Aorta (tissue), 5 donors: ENCODE measurements at regions not wholly inside any gene's neighbourhood (a gene's known extent, or its start where the extent isn't known, plus 50 kb on each side); places are given as distances from the start of the nearest gene placed in this dataset.
"Not testable (repeated sequence)": the region's sequence is repeated elsewhere in the genome, so short reads cannot be mapped to it uniquely, and the experiment has no call there.

Experiments
- ATAC-seq: fragments of 200-7000 bp; cut with Tn5 transposase; one replicate; pipeline ENCODE4 v1.9.1; 2022; ENCODE audit warnings: moderate library complexity; ENCODE audit not compliant: low FRiP score
- DNase-seq, 2 donors: peaks; one replicate each; pipeline ENCODE4 v3.0.0-alpha.2; 2020
- H3K27ac ChIP-seq, 2 donors: one replicate each; pipeline ENCODE4 v1.5.1; 2013; ENCODE audit warnings: low read length in 2 of 2, mild to moderate bottlenecking in 2 of 2, moderate library complexity in 2 of 2, control low read depth in 1 of 2, inconsistent platforms in 1 of 2, low read depth in 1 of 2
- H3K27me3 ChIP-seq, 2 donors: one replicate each; pipeline ENCODE4 v1.6.1; 2013; ENCODE audit warnings: control low read depth in 1 of 2, low read length in 1 of 2, mild to moderate bottlenecking in 1 of 2, moderate library complexity in 1 of 2; ENCODE audit not compliant: insufficient read depth in 2 of 2, control insufficient read depth in 1 of 2
- H3K36me3 ChIP-seq, 2 donors: one replicate each; pipeline ENCODE4 v1.6.1; 2013; ENCODE audit warnings: control low read depth in 1 of 2, low read length in 1 of 2, mild to moderate bottlenecking in 1 of 2; ENCODE audit not compliant: insufficient read depth in 2 of 2, control insufficient read depth in 1 of 2
- H3K4me1 ChIP-seq, 2 donors: one replicate each; pipeline ENCODE4 v1.6.1; 2013; ENCODE audit warnings: low read length in 2 of 2, control low read depth in 1 of 2, mild to moderate bottlenecking in 1 of 2, moderate library complexity in 1 of 2; ENCODE audit not compliant: insufficient read depth in 2 of 2, control insufficient read depth in 1 of 2
- H3K4me3 ChIP-seq, 2 donors: one replicate each; pipeline ENCODE4 v1.5.1; 2013; ENCODE audit warnings: low read length in 2 of 2, control low read depth in 1 of 2, mild to moderate bottlenecking in 1 of 2
- H3K9me3 ChIP-seq: one replicate; pipeline ENCODE4 v1.6.1; 2013; ENCODE audit warnings: mild to moderate bottlenecking, low read length; ENCODE audit not compliant: control insufficient read depth
- WGBS, 2 donors: extraction: QIAGEN DNeasy Blood & Tissue Kit; methylation state at CpG; one replicate each; pipeline ENCODE4 v1.1.7; 2013; 5-methylcytosine and 5-hydroxymethylcytosine counted together
- intact Hi-C, 2 donors: fragments of 100-400 bp; cut with DNase I; formaldehyde crosslinking; loops; one replicate each; pipeline versions ENCODE4 v1.14.2 to v1.15.0; 2022
- donor health status: healthy with polysubstance abuse.
- donor health status: Bipolar disorder and iron deficiency.
- donor health status: DM: no; HTN: no; CAD: no.
- donor health status: DM: no; HTN: no; CAD: no.
- donor health status: DM: yes; HTN: yes; CAD: no.

- H3K9me3 ChIP-seq, H3K4me1 ChIP-seq, ATAC-seq, H3K27ac ChIP-seq, H3K36me3 ChIP-seq, intact Hi-C loops, H3K27me3 ChIP-seq, H3K4me3 ChIP-seq, DNase-seq: not testable (repeated sequence)
- 95 to 97% methylated on average over 1 of the region's 1 CpG for WGBS, 2 donors
Observed at GRCh38 chr6:84865372-84865771, 101.0 kb upstream of the TBX18 start.

- DNase-seq (no peak), ATAC-seq (no peak)
- Histone ChIP-seq H3K4me3 (no peak overlapping the region), H3K27ac (no peak overlapping the region), H3K4me1 (no peaks in the 10 kb centered on the region), H3K9me3 (no peaks in the 10 kb centered on the region), H3K27me3 (no peaks in the 10 kb centered on the region), H3K36me3 (no peaks in the 10 kb centered on the region)
- 8 to 24% methylated on average over 1 of the region's 1 CpG for WGBS, 2 donors
- intact Hi-C loops = no loop called here
Observed at GRCh38 chr6:84862843-84863242, 98.4 kb upstream of the TBX18 start.

DNA sequence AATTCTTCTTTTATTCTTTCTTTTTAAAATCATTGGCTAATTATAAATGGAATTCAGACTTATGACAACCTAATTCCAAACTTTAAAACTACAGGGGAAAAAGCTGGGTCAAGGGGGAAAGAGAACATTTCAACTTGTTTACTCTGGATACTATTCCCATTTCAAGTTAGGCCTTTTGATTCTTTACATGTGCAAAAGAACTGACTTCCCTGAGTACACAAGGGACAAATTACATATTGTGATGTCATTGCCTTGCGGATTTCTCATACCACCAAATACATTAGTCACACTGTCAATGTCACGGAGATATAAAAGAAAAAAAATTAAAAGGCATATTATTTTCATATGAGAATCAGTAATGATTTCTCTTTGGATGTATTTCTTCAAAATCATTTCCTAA lies 96.5 kb upstream of the TBX18 start:
- no peaks in the 10 kb centered on the region for H3K36me3 ChIP-seq
- H3K4me3 ChIP-seq = no peak overlapping the region
- H3K27ac ChIP-seq = no peak overlapping the region
- ATAC-seq (no peak), DNase-seq (no peak)
- H3K4me1 ChIP-seq = no peaks in the 10 kb centered on the region
- intact Hi-C loops = no loop called here
- H3K9me3 ChIP-seq = no peaks in the 10 kb centered on the region
- 82 to 92% methylated on average over 2 of the region's 2 CpGs for WGBS, 2 donors
- H3K27me3 ChIP-seq = no peaks in the 10 kb centered on the region

- no peak overlapping the region for H3K4me3 ChIP-seq
- no peak for DNase-seq
- no peaks in the 10 kb centered on the region for H3K9me3 ChIP-seq
- no peaks in the 10 kb centered on the region for H3K4me1 ChIP-seq
- H3K27me3 ChIP-seq = no peaks in the 10 kb centered on the region
- no peaks in the 10 kb centered on the region for H3K36me3 ChIP-seq
- intact Hi-C loops = no loop called here
- no peak for ATAC-seq
- no peak overlapping the region for H3K27ac ChIP-seq
- WGBS, 2 donors = 55 to 56% methylated on average over 6 of the region's 6 CpGs
Observed at GRCh38 chr6:84860509-84860908, 96.1 kb upstream of the TBX18 start.

- ATAC-seq (no peak), DNase-seq (no peak)
- 69 to 77% methylated on average over 8 of the region's 8 CpGs for WGBS, 2 donors
- Histone ChIP-seq H3K9me3 (no peaks in the 10 kb centered on the region), H3K27me3 (no peaks in the 10 kb centered on the region), H3K4me3 (no peak overlapping the region), H3K4me1 (no peaks in the 10 kb centered on the region), H3K27ac (no peak overlapping the region), H3K36me3 (no peaks in the 10 kb centered on the region)
- intact Hi-C loops = no loop called here
Observed at GRCh38 chr6:84854811-84855400, 90.5 kb upstream of the TBX18 start.

DNA sequence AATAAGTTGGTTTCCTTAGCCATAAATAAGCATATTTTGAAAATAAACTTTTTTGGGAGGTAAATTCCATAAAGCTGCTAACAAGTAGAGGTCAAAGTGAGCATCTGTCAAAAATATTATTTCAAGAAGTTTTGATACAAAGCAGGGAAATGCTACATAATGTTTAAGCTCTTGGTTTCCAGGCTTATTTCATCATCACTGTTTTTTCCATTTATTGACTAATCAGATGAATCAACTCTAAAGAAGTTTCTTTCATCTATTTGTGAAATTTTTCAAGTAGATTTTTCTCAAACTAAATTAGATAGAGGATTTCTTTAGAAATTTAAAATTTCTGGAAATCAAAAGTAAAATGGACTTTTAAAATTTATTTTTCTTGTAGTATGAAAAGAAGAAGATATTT lies 89.5 kb upstream of the TBX18 start:
- intact Hi-C loops = no loop called here
- Histone ChIP-seq H3K4me3 (no peak overlapping the region), H3K9me3 (no peaks in the 10 kb centered on the region), H3K27me3 (no peaks in the 10 kb centered on the region), H3K27ac (no peak overlapping the region), H3K4me1 (no peaks in the 10 kb centered on the region), H3K36me3 (no peaks in the 10 kb centered on the region)
- no peak for DNase-seq
- no peak for ATAC-seq

- Histone ChIP-seq H3K27ac (no peak overlapping the region), H3K27me3 (no peaks in the 10 kb centered on the region), H3K9me3 (no peaks in the 10 kb centered on the region), H3K4me3 (no peak overlapping the region), H3K36me3 (no peaks in the 10 kb centered on the region), H3K4me1 (no peaks in the 10 kb centered on the region)
- intact Hi-C loops = no loop called here
- WGBS, 2 donors = 76 to 81% methylated on average over 1 of the region's 1 CpG
- ATAC-seq (no peak), DNase-seq (no peak)
Observed at GRCh38 chr6:84848960-84849359, 84.6 kb upstream of the TBX18 start.

GRCh38 chr6:84847390-84848160 lies 83.2 kb upstream of the TBX18 start:
- H3K36me3 ChIP-seq = no peaks in the 10 kb centered on the region
- no peak overlapping the region for H3K27ac ChIP-seq
- intact Hi-C loops = no loop called here
- no peak for ATAC-seq
- H3K9me3 ChIP-seq = no peaks in the 10 kb centered on the region
- no peak overlapping the region for H3K4me3 ChIP-seq
- no peaks in the 10 kb centered on the region for H3K4me1 ChIP-seq
- no peak for DNase-seq
- no peaks in the 10 kb centered on the region for H3K27me3 ChIP-seq
- 73 to 86% methylated on average over 3 of the region's 3 CpGs for WGBS, 2 donors

- ATAC-seq (no peak), DNase-seq (no peak)
- H3K27me3 ChIP-seq = no peaks in the 10 kb centered on the region
- H3K9me3 ChIP-seq = no peaks in the 10 kb centered on the region
- intact Hi-C loops = no loop called here
- H3K27ac ChIP-seq = no peak overlapping the region
- no peak overlapping the region for H3K4me3 ChIP-seq
- no peaks in the 10 kb centered on the region for H3K36me3 ChIP-seq
- no peaks in the 10 kb centered on the region for H3K4me1 ChIP-seq
Observed at GRCh38 chr6:84842525-84843166, 78.2 kb upstream of the TBX18 start.
